Neutrophil (primary cell): ENCODE measurements at regions not wholly inside any gene's neighbourhood (a gene's known extent, or its start where the extent isn't known, plus 50 kb on each side); places are given as distances from the start of the nearest gene placed in this dataset.

Source experiments
- H3K27ac ChIP-seq: fragments of 200-600 bp; sonication (generic); 2 replicates; pipeline ENCODE4 v1.5.1; 2016; ENCODE audit warnings: mild to moderate bottlenecking, moderate library complexity
- H3K27me3 ChIP-seq: fragments of 200-600 bp; sonication (generic); 2 replicates; pipeline ENCODE4 v1.6.0; 2016; ENCODE audit warnings: mild to moderate bottlenecking
- H3K36me3 ChIP-seq: fragments of 200-600 bp; sonication (generic); 2 replicates; pipeline ENCODE4 v1.5.1; 2017
- H3K4me1 ChIP-seq, 2 experiments: fragments of 200-600 bp in 1 of 2; sonication (generic) in 1 of 2; 1 replicate in 1 of 2; 2 replicates in 1 of 2; pipeline versions ENCODE4 v1.5.1 to v1.6.1; 2013 to 2016; ENCODE audit warnings: low read depth in 1 of 2, low read length in 1 of 2, mild to moderate bottlenecking in 1 of 2, moderate library complexity in 1 of 2; ENCODE audit not compliant: control insufficient read depth in 1 of 2, insufficient read depth in 1 of 2
- H3K4me3 ChIP-seq, 2 experiments: fragments of 200-600 bp in 1 of 2; sonication (generic) in 1 of 2; 1 replicate in 1 of 2; 2 replicates in 1 of 2; pipeline ENCODE4 v1.5.1; 2013 to 2016; ENCODE audit warnings: low read depth in 1 of 2, low read length in 1 of 2, mild to moderate bottlenecking in 1 of 2, moderate library complexity in 1 of 2
- H3K9me3 ChIP-seq: fragments of 200-600 bp; sonication (generic); 2 replicates; pipeline ENCODE4 v1.5.1; 2016
- CTCF ChIP-seq: fragments of 200-600 bp; sonication (generic); IDR thresholded peaks from 2 replicates; pipeline ENCODE4 v1.5.1; 2016; ENCODE audit warnings: antibody characterized with exemption

- H3K27ac ChIP-seq = no peak overlapping the region
- H3K4me1 ChIP-seq = no peaks in the 10 kb centered on the region
- no peak overlapping the region for H3K4me3 ChIP-seq
- no peaks in the 10 kb centered on the region for H3K27me3 ChIP-seq
- no peaks in the 10 kb centered on the region for H3K36me3 ChIP-seq
- no peak for TF ChIP-seq CTCF
- no peaks in the 10 kb centered on the region for H3K9me3 ChIP-seq
Observed at GRCh38 chr14:65304963-65305362, 107.6 kb upstream of the FUT8 start.

GRCh38 chr14:65308536-65308935, 104.0 kb upstream of the FUT8 start:
- Histone ChIP-seq H3K36me3 (no peaks in the 10 kb centered on the region), H3K4me1 (no peaks in the 10 kb centered on the region), H3K27me3 (no peaks in the 10 kb centered on the region), H3K27ac (no peak overlapping the region), H3K4me3 (no peak overlapping the region), H3K9me3 (no peaks in the 10 kb centered on the region)
- no peak for TF ChIP-seq CTCF

- H3K36me3 ChIP-seq = no peaks in the 10 kb centered on the region
- H3K4me3 ChIP-seq = no peak overlapping the region
- no peak overlapping the region for H3K27ac ChIP-seq
- no peaks in the 10 kb centered on the region for H3K4me1 ChIP-seq
- no peaks in the 10 kb centered on the region for H3K9me3 ChIP-seq
- no peak for TF ChIP-seq CTCF
- no peaks in the 10 kb centered on the region for H3K27me3 ChIP-seq
Observed at GRCh38 chr14:65310568-65310967, 102.0 kb upstream of the FUT8 start.

- Histone ChIP-seq H3K4me1 (no peaks in the 10 kb centered on the region), H3K4me3 (no peak overlapping the region), H3K9me3 (no peaks in the 10 kb centered on the region), H3K27ac (no peak overlapping the region), H3K36me3 (no peaks in the 10 kb centered on the region), H3K27me3 (no peaks in the 10 kb centered on the region)
- no peak for TF ChIP-seq CTCF
Observed at GRCh38 chr14:65312859-65313258, 99.7 kb upstream of the FUT8 start.

GRCh38 chr14:65318636-65319506, 93.7 kb upstream of the FUT8 start:
- H3K36me3 ChIP-seq = no peaks in the 10 kb centered on the region
- no peaks in the 10 kb centered on the region for H3K27me3 ChIP-seq
- H3K4me3 ChIP-seq = no peak overlapping the region
- no peak overlapping the region for H3K27ac ChIP-seq
- no peaks in the 10 kb centered on the region for H3K9me3 ChIP-seq
- no peaks in the 10 kb centered on the region for H3K4me1 ChIP-seq
- no peak for TF ChIP-seq CTCF
